ENCODE measurements at regions not wholly inside any gene's neighbourhood (a gene's known extent, or its start where the extent isn't known, plus 50 kb on each side); places are given as distances from the start of the nearest gene placed in this dataset.
"Not testable (repeated sequence)": the region's sequence is repeated elsewhere in the genome, so short reads cannot be mapped to it uniquely, and the experiment has no call there.

- no peak overlapping the region for H3K4me3 ChIP-seq (replicated peaks; ENCODE audit: low read depth, low read length)
- DNase-seq (ENCODE audit: low read depth), result no peak
- TF ChIP-seq CTCF (IDR thresholded peaks at IDR 0.05; ENCODE audit: low read length, missing control alignments), result no peak
Observed at GRCh38 chr6:165844232-165844631, 181.2 kb upstream of the PDE10A start.

GRCh38 chr6:165843568-165844113 lies 180.6 kb upstream of the PDE10A start:
- H3K4me3 ChIP-seq (replicated peaks; ENCODE audit: low read depth, low read length), result no peak overlapping the region
- no peak for TF ChIP-seq CTCF (IDR thresholded peaks at IDR 0.05; ENCODE audit: low read length, missing control alignments)

GRCh38 chr6:165843121-165843520 lies 180.1 kb upstream of the PDE10A start:
- H3K4me3 ChIP-seq (replicated peaks; ENCODE audit: low read depth, low read length), result no peak overlapping the region
- TF ChIP-seq CTCF (IDR thresholded peaks at IDR 0.05; ENCODE audit: low read length, missing control alignments), result no peak
- no peak for DNase-seq (ENCODE audit: low read depth)

More at GRCh38 chr6:165843568-165844113, 180.6 kb upstream of the PDE10A start:
- no peak for DNase-seq (ENCODE audit: low read depth)

GRCh38 chr6:165842281-165842936 lies 179.4 kb upstream of the PDE10A start:
- TF ChIP-seq CTCF (IDR thresholded peaks at IDR 0.05; ENCODE audit: low read length, missing control alignments), result no peak
- DNase-seq (ENCODE audit: low read depth), result no peak
- H3K4me3 ChIP-seq (replicated peaks; ENCODE audit: low read depth, low read length), result no peak overlapping the region

GRCh38 chr6:165841153-165841558 lies 178.1 kb upstream of the PDE10A start:
- no peak for TF ChIP-seq CTCF (IDR thresholded peaks at IDR 0.05; ENCODE audit: low read length, missing control alignments)
- no peak for DNase-seq (ENCODE audit: low read depth)
- H3K4me3 ChIP-seq (replicated peaks; ENCODE audit: low read depth, low read length), result no peak overlapping the region

- no peak for TF ChIP-seq CTCF (IDR thresholded peaks at IDR 0.05; ENCODE audit: low read length, missing control alignments)
- H3K4me3 ChIP-seq (replicated peaks; ENCODE audit: low read depth, low read length), result no peak overlapping the region
- DNase-seq (ENCODE audit: low read depth), result no peak
Observed at GRCh38 chr6:165837948-165838745, 175.1 kb upstream of the PDE10A start.

- not testable (repeated sequence) for H3K4me3 ChIP-seq (replicated peaks; ENCODE audit: low read depth, low read length); DNase-seq (ENCODE audit: low read depth)
Observed at GRCh38 chr6:165836648-165837047, 173.6 kb upstream of the PDE10A start.
